GM12891 (cell line): ENCODE measurements at regions not wholly inside any gene's neighbourhood (a gene's known extent, or its start where the extent isn't known, plus 50 kb on each side); places are given as distances from the start of the nearest gene placed in this dataset.

Experiments used
- DNase-seq: peaks from one replicate; pipeline ENCODE4 v3.0.0; 2011; ENCODE audit warnings: low spot score; ENCODE audit not compliant: insufficient read length
- FAIRE-seq: peaks from 2 replicates; lab custom pipeline; 2011; peaks lifted over from hg19 to GRCh38; lab: Jason Lieb, UNC
- PAX5 ChIP-seq: IDR thresholded peaks from 2 replicates; pipeline ENCODE4 v1.6.1; 2011; ENCODE audit warnings: low read length, moderate library complexity, mild to moderate bottlenecking; ENCODE audit not compliant: insufficient read depth, severe bottlenecking
- POLR2A ChIP-seq: IDR thresholded peaks from 2 replicates; pipeline ENCODE4 v1.6.1; 2011; ENCODE audit warnings: low read depth, low read length, control low read depth
- POLR2AphosphoS5 ChIP-seq: IDR thresholded peaks from 2 replicates; pipeline ENCODE4 v1.6.1; 2011; ENCODE audit warnings: low read depth, low read length, control low read depth
- POU2F2 ChIP-seq: IDR thresholded peaks from 2 replicates; pipeline ENCODE4 v1.6.1; 2011; ENCODE audit warnings: low read depth, mild to moderate bottlenecking, control low read depth, low read length, moderate library complexity
- SPI1 ChIP-seq: IDR thresholded peaks from 2 replicates; pipeline ENCODE4 v1.6.1; 2011; ENCODE audit warnings: low read depth, low read length, control low read depth
- TAF1 ChIP-seq: IDR thresholded peaks from 2 replicates; pipeline ENCODE4 v1.6.1; 2011; ENCODE audit warnings: low read depth, low read length, control low read depth

DNA sequence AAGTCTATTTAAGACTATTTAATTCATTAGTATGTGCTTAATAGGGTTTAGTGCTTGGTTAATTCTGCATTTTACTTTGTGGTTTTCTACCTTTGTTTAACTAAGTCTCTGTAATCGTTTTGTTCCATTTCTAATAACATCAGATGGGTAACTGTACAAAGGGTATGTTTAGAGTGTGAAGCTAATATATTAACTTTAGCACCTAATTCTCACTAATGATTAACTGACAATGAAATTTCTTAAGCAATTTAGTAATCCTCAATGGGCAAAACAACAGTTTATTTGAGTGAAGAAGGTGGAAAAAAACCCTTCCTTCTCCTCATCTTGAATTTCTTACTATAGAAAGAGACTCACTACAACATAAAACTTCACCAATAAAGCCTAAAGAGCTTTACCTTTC lies 448.1 kb upstream of the MIR17HG start:
- no peak for DNase-seq
- no peak for FAIRE-seq
- TF ChIP-seq PAX5 (no peak), POLR2AphosphoS5 (no peak), TAF1 (no peak), POLR2A (no peak), POU2F2 (no peak), SPI1 (no peak)

DNA sequence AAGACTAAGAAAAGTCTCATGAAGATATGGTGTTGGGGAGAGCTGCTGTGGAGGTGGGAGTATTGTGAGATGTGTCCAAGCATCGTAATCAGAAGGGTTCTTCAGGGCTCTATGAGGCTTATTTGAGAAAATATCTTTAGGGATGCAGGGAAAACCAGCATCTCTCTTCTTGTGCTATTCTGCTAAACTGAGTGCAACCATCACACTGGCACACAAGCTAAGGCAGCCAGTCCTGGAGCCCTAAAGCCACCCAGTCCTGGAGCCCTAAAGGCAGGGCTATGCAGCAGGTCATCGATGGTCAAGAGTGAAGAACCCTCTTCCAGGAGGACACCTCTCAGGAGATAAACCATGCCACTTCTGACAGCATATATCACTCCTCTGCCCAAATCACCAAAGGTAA lies 445.2 kb upstream of the MIR17HG start:
- no peak for TF ChIP-seq POU2F2
- no peak for TF ChIP-seq PAX5
- TF ChIP-seq TAF1: no peak
- TF ChIP-seq POLR2AphosphoS5: no peak
- no peak for TF ChIP-seq SPI1
- no peak for TF ChIP-seq POLR2A
- FAIRE-seq (no peak), DNase-seq (no peak)

DNA sequence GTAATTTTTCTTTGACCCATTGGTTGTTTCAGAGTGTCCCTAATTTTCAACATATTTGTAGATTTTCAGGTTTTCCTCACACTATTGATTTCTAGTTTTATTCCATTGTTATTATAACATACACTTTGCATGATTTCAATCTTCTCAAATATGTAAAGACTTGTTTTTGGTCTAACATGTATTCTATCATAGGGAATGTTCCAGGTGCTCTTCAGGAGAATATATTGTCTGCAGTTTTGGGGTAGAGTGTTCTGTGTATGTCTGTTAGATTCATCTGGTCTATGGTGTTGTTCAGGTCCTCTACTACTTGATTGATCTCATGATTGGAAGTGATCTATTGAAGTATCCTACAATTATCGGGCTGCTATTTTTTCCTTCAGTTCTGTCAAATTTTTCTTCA lies 440.9 kb upstream of the MIR17HG start:
- no peak for FAIRE-seq
- DNase-seq: no peak
- TF ChIP-seq POU2F2 (no peak), TAF1 (no peak), POLR2AphosphoS5 (no peak), POLR2A (no peak), PAX5 (no peak), SPI1 (no peak)

DNA sequence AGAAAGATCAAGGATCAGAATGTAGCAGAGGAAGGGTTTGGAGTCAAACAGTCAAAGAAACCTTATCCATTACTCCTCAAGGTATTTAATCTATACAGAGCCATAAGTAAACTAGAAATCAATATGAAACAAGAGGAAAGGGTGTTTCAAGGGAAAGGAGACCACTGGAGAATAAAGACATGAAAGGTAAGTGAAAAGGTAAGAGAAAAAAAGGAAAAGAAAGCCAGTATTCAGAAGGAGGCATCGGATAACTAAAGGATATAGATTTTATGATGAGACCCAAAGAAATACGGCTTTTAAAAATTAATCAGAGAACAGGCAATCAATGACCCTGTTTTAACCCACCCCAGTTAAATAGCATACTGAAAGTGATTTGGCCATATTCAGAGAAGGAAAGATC lies 438.7 kb upstream of the MIR17HG start:
- no peak for FAIRE-seq
- TF ChIP-seq POU2F2 (no peak), SPI1 (no peak), PAX5 (no peak), POLR2A (no peak), TAF1 (no peak), POLR2AphosphoS5 (no peak)
- no peak for DNase-seq

- TF ChIP-seq TAF1: no peak
- no peak for TF ChIP-seq PAX5
- TF ChIP-seq SPI1: no peak
- DNase-seq: no peak
- no peak for FAIRE-seq
These were observed 437.4 kb upstream of the MIR17HG start for GRCh38 chr13:90910018-90910639.

GRCh38 chr13:90912247-90912646 lies 435.2 kb upstream of the MIR17HG start:
- FAIRE-seq: no peak
- no peak for DNase-seq
- TF ChIP-seq SPI1 (no peak), PAX5 (no peak)

DNA sequence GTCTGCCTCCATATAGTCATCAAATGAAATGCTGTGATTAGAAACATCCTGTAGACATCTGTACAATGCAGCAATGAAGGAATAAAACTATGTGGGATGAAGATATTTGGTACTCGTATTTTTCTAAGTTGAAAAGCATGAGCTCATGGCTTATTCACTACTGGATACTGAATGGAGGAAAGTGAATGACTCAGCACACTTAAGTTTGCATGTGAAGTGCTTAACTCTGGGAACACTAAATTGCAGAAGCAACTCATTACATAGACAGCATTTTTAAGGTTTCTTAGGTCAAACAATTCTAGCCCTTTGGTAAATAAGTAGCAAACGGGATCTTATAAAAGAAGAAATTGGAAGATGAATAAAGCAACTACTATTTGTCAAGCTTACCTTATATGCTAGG lies 429.0 kb upstream of the MIR17HG start:
- DNase-seq (no peak), FAIRE-seq (no peak)
- TF ChIP-seq POLR2A (no peak), TAF1 (no peak), POU2F2 (no peak)

DNA sequence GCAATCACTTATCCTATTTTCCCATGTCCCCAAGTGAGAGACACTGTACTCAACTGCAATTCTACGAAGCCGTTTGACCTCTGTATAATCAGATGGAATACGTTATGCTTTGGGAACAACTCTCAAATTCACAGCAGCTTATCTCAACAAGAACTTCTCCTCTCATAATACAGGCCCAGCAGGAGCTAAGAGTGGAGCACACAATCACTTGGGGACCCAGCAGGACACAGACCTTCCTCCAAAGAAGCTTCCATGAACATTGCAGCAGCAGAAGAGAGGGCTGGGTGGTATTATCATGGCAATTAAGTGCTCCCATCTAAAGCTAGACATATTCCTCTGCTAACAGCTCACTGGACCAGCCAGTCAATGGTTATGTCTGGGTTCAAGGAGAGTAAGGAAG lies 428.3 kb upstream of the MIR17HG start:
- FAIRE-seq (no peak), DNase-seq (no peak)
- TF ChIP-seq TAF1: no peak

GRCh38 chr13:90926459-90926858 lies 421.0 kb upstream of the MIR17HG start:
- FAIRE-seq (no peak), DNase-seq (no peak)
- TF ChIP-seq SPI1: no peak

DNA sequence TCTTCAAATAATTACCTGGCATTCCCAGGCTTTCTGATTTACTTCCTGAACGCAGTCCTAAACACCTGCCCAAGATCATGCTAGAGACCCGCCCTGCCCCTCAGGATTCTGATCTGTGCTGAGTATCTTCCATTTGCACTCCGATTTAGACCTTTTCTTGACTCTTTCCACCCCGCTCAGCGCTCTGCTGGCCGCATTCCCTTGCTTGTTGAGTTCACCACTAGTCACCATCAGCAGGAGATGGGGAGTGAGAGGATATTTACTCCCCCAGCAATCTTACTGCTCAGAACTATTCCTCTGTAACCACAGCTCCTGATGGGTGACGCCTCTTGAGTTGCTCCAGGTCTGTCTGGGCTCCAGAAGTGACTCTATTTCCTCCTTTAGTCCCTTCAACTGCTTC lies 419.4 kb upstream of the MIR17HG start:
- DNase-seq: no peak
- TF ChIP-seq SPI1: no peak
- no peak for TF ChIP-seq POU2F2
- no peak for TF ChIP-seq POLR2AphosphoS5
- TF ChIP-seq PAX5: no peak
- no peak for TF ChIP-seq TAF1
- TF ChIP-seq POLR2A: no peak
- no peak for FAIRE-seq

DNA sequence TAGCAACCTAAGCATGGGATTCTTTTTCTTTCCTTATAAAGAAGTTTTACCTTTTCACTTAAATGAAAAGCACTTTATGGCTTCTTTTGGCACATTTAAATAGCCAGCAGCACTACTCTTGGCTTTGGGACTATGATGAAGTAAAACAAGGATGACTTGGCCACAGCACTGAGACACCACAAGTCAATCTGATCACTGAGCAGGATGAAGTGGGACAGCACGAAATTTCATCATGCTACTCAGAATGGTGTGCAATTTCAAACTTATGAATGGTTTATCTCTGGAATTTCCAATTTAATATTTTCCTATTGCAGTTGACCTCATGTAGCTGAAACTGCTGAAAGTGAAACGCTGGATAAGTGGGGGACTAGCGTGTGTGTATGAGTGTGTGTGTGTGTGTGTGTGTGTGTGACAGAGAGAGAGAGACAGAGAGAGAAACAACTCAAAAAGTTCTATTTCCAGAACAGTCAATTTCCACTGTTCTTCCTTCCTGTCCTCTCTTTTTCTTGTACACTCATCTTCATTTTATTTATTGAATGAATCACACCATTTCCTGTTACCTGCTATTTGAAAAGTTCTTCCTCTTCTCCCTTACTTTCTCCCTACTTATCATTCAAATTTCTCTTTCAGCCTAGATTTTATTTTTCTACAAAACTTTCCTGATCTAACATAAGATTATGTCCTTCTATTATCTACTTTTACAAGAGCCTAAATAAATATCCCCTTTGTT lies 414.2 kb upstream of the MIR17HG start:
- FAIRE-seq (no peak), DNase-seq (no peak)
- no peak for TF ChIP-seq POU2F2
- no peak for TF ChIP-seq POLR2AphosphoS5
- no peak for TF ChIP-seq PAX5
- no peak for TF ChIP-seq POLR2A
- no peak for TF ChIP-seq TAF1
- TF ChIP-seq SPI1: no peak
